Pancreas (tissue), 10 donors: ENCODE measurements at regions not wholly inside any gene's neighbourhood (a gene's known extent, or its start where the extent isn't known, plus 50 kb on each side); places are given as distances from the start of the nearest gene placed in this dataset.

Experiments
- ATAC-seq, 4 donors: fragments of 200-7000 bp; cut with Tn5 transposase; one replicate each; pipeline versions ENCODE4 v1.8.0 to v1.9.1; 2020; ENCODE audit warnings: mild to moderate bottlenecking in 4 of 4, moderate library complexity in 4 of 4
- DNase-seq, 6 donors: peaks; one replicate each; pipeline ENCODE4 v3.0.0-alpha.2; 2020
- FAIRE-seq: peaks from 2 replicates; lab custom pipeline; 2012; peaks lifted over from hg19 to GRCh38; lab: Jason Lieb, UNC
- H3K27ac ChIP-seq, 4 donors: fragments of 200-600 bp; sonication (generic); 1 replicate in 3 of 4; 2 replicates in 1 of 4; pipeline versions ENCODE4 v1.5.0 to v1.8.0; 2020
- H3K27me3 ChIP-seq, 4 donors: fragments of 200-600 bp; one replicate each; pipeline ENCODE4 v1.8.0; 2021
- H3K36me3 ChIP-seq, 3 donors: fragments of 200-600 bp; sonication (generic) in 1 of 3; one replicate each; pipeline versions ENCODE4 v1.5.0 to v1.8.0; 2020 to 2021
- H3K4me1 ChIP-seq, 3 donors: fragments of 200-600 bp; one replicate each; pipeline ENCODE4 v1.8.0; 2021
- H3K4me3 ChIP-seq, 4 donors: fragments of 200-600 bp; sonication (generic) in 2 of 4; one replicate each; pipeline versions ENCODE4 v1.5.0 to v1.8.0; 2020 to 2021
- H3K9me3 ChIP-seq, 4 donors: fragments of 200-600 bp; one replicate each; pipeline ENCODE4 v1.8.0; 2021
- WGBS, 2 donors: extraction: QIAGEN DNeasy Blood & Tissue Kit; methylation state at CpG; one replicate each; pipeline ENCODE4 v1.1.7; 2013; 5-methylcytosine and 5-hydroxymethylcytosine counted together
- intact Hi-C, 3 donors: fragments of 100-400 bp; cut with DNase I; formaldehyde crosslinking; loops; one replicate each; pipeline versions ENCODE4 v1.11.1 to v1.14.2; 2022
- TF ChIP-seq, protein P1 (sequence below), 4 donors: fragments of 200-600 bp; sonication (generic) in 3 of 4; IDR thresholded peaks; one replicate each; pipeline versions ENCODE4 v1.5.0 to v1.8.0; 2021; ENCODE audit warnings: antibody characterized with exemption in 4 of 4
- donor health status: healthy with polysubstance abuse.
- donor health status: DM: no; HTN: no; CAD: no; lungs with moderate emphysema.
- donor health status: DM: no; HTN: no; CAD: no.
- donor health status: control.
- donor health status: control.
- donor health status: Bipolar disorder and iron deficiency.
- donor health status: DM: yes; HTN: yes; CAD: no.
- donor health status: DM: no; HTN: no; CAD: no.
- donor health status: DM: no; HTN: no; CAD: no.
- donor health status: DM: yes; HTN: yes; CAD: no.

DNA sequence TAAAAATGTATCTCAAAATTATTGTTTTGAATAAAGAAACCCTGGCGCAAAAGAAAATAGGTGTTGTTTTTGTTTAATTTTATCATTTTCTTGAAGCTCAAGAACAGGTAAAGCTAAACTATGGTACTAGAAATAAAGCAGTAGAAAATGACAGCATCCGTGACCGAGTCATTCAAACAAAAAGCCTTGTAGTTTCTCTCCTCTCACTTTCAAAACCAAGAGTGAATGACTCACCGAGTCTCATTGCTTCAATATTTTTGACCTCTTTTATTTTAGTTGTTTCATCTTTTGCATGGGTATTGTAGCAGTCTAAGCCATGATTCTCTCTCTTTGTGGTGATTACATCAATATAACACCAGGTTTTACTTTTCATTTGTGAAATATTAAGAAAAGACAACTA lies 396.5 kb downstream of the POM121L12 start:
- Histone ChIP-seq H3K4me1 (no peaks in the 10 kb centered on the region), H3K27me3 (no peaks in the 10 kb centered on the region), H3K9me3 (no peaks in the 10 kb centered on the region), H3K27ac (no peak overlapping the region), H3K4me3 (no peak overlapping the region), H3K36me3 (no peaks in the 10 kb centered on the region)
- no peak for FAIRE-seq
- DNase-seq = no peak
- TF ChIP-seq, protein P1, sequence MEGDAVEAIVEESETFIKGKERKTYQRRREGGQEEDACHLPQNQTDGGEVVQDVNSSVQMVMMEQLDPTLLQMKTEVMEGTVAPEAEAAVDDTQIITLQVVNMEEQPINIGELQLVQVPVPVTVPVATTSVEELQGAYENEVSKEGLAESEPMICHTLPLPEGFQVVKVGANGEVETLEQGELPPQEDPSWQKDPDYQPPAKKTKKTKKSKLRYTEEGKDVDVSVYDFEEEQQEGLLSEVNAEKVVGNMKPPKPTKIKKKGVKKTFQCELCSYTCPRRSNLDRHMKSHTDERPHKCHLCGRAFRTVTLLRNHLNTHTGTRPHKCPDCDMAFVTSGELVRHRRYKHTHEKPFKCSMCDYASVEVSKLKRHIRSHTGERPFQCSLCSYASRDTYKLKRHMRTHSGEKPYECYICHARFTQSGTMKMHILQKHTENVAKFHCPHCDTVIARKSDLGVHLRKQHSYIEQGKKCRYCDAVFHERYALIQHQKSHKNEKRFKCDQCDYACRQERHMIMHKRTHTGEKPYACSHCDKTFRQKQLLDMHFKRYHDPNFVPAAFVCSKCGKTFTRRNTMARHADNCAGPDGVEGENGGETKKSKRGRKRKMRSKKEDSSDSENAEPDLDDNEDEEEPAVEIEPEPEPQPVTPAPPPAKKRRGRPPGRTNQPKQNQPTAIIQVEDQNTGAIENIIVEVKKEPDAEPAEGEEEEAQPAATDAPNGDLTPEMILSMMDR (IDR thresholded peaks at IDR 0.05) = no peak
- 67 to 81% methylated on average over 4 of the region's 4 CpGs for WGBS, 2 donors
- intact Hi-C loops = no loop called here
- no peak for ATAC-seq

DNA sequence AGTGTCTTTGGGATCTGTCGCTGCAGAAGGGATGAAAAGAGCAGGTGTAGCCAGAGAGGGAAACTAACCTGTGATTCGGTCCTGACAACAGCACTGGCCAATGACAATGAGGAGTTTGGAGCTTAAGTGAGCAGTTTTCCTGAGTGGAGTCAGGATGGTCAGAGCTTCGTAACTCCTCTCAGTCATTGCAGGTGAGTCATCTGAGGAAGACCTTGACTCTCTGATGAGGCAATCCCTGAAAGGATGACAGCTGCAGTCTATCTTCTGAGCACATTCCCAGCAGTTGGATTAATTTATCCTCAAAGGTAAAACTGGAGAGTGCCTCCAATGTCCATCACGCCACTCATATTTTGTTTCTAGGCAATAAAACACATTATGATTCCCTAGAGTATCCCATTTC lies 401.9 kb downstream of the POM121L12 start:
- no peaks in the 10 kb centered on the region for H3K9me3 ChIP-seq
- no peak for DNase-seq
- intact Hi-C loops = no loop called here
- FAIRE-seq = no peak
- H3K4me3 ChIP-seq = no peak overlapping the region
- no peaks in the 10 kb centered on the region for H3K27me3 ChIP-seq
- no peaks in the 10 kb centered on the region for H3K4me1 ChIP-seq
- ATAC-seq = no peak
- no peak overlapping the region for H3K27ac ChIP-seq
- no peaks in the 10 kb centered on the region for H3K36me3 ChIP-seq
- WGBS, 2 donors = 39 to 59% methylated on average over 4 of the region's 4 CpGs
- TF ChIP-seq, protein P1 (IDR thresholded peaks at IDR 0.05) = no peak

DNA sequence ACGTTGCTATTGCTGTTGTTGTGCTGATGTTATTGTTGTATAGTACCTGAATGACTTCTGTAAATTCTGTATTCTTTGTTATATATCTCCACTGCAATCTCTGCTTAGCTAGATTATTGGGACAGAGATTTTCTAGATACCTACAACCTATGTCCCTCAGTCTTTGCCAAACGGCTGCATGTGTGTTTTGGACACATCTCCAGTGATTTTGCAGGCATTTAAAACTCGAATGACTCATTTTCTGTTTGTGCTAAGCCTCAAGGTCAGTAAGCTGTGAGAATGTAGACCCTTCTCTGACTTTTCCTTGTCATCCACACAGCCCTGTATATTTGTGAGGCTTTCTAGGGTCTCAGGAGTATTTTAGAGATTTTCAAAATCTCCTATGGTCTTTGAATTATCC lies 410.7 kb downstream of the POM121L12 start:
- intact Hi-C loops = no loop called here
- no peak overlapping the region for H3K27ac ChIP-seq
- DNase-seq (no peak), FAIRE-seq (no peak), ATAC-seq (no peak)
- no peaks in the 10 kb centered on the region for H3K27me3 ChIP-seq
- H3K4me3 ChIP-seq = no peak overlapping the region
- H3K9me3 ChIP-seq = no peaks in the 10 kb centered on the region
- TF ChIP-seq, protein P1 (IDR thresholded peaks at IDR 0.05) = no peak
- no peaks in the 10 kb centered on the region for H3K36me3 ChIP-seq
- WGBS, 2 donors = 15 to 22% methylated on average over 3 of the region's 3 CpGs
- H3K4me1 ChIP-seq = no peaks in the 10 kb centered on the region

DNA sequence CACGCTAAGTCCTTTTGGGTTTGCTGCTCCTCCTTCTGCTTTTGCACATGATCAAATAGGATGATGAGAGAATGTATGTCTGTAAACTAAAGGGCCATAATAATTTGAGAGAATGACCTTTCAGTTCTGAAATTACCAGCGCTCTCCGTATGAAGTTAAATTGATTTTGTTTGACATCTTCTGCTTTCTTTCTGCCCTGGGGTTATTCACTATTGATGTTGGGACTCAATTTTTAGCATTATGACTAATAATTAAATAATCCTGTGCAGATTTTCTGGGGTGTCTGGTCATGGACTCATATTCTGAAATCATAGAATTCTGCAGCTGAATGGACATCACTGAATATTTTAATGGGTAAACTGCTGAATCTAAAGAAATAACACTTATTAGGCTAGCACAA lies 423.2 kb downstream of the POM121L12 start:
- no peak overlapping the region for H3K4me3 ChIP-seq
- no peaks in the 10 kb centered on the region for H3K27me3 ChIP-seq
- FAIRE-seq (no peak), DNase-seq (no peak), ATAC-seq (no peak)
- WGBS, 2 donors = 67 to 78% methylated on average over 3 of the region's 3 CpGs
- intact Hi-C loops = no loop called here
- peaks cover 0 to 2% (median 0%) of the 10 kb centered on the region in 4 donors for H3K9me3 ChIP-seq
- no peaks in the 10 kb centered on the region for H3K4me1 ChIP-seq
- H3K27ac ChIP-seq = no peak overlapping the region
- TF ChIP-seq, protein P1 (IDR thresholded peaks at IDR 0.05) = no peak
- no peaks in the 10 kb centered on the region for H3K36me3 ChIP-seq

DNA sequence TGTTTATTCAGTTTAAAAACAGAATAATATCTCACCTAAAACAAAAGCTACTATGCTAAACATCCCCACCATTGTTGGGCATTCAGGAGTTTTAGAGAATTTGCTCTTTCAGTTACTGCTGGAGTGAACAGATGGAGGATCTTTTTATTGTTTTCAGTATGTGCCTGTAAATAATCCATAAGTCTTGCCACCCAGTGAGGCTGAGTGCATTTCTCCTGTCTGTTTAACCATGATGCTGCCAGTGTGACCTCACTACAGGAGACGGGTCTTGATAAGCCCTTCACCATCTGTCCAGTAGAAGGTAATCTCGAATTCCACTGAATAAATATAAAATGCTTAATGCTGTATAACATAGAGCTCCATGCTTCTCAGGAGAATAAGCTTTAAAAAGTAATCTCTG lies 430.9 kb downstream of the POM121L12 start:
- no peak for DNase-seq
- no peaks in the 10 kb centered on the region for H3K9me3 ChIP-seq
- H3K4me3 ChIP-seq = no peak overlapping the region
- H3K36me3 ChIP-seq = no peaks in the 10 kb centered on the region
- peaks cover 0 to 5% (median 0%) of the 10 kb centered on the region in 3 donors for H3K4me1 ChIP-seq
- TF ChIP-seq, protein P1 (IDR thresholded peaks at IDR 0.05) = no peak
- intact Hi-C loops = no loop called here
- ATAC-seq = no peak
- no peaks in the 10 kb centered on the region for H3K27me3 ChIP-seq
- WGBS, 2 donors = 28 to 32% methylated on average over 2 of the region's 2 CpGs
- no peak for FAIRE-seq
- no peak overlapping the region for H3K27ac ChIP-seq
